HG02623 (cell line): ENCODE measurements at regions not wholly inside any gene's neighbourhood (a gene's known extent, or its start where the extent isn't known, plus 50 kb on each side); places are given as distances from the start of the nearest gene placed in this dataset.

Source experiments
- ATAC-seq: cut with Tn5 transposase; IDR thresholded peaks from one replicate; pipeline ENCODE4 v1.9.1; 2021; ENCODE audit warnings: moderate library complexity; ENCODE audit not compliant: unreplicated experiment

- ATAC-seq = no peak
Measured at GRCh38 chr2:23323198-23323916, 61.6 kb upstream of the KLHL29 start.

GRCh38 chr2:23323917-23324680 is 60.9 kb upstream of the KLHL29 start:
- no peak for ATAC-seq

- ATAC-seq = no peak
Measured at GRCh38 chr2:23326330-23326729, 58.6 kb upstream of the KLHL29 start.

- ATAC-seq = no peak
Measured at GRCh38 chr2:23327416-23327815, 57.6 kb upstream of the KLHL29 start.

GRCh38 chr2:23327887-23328286 is 57.1 kb upstream of the KLHL29 start:
- no peak for ATAC-seq

GRCh38 chr2:23330214-23330613 is 54.8 kb upstream of the KLHL29 start:
- no peak for ATAC-seq
